Prostate gland (tissue), 2 donors: ENCODE measurements at regions not wholly inside any gene's neighbourhood (a gene's known extent, or its start where the extent isn't known, plus 50 kb on each side); places are given as distances from the start of the nearest gene placed in this dataset.

Experiments used
- POLR2A ChIP-seq: fragments of 450-650 bp; IDR thresholded peaks from one replicate; pipeline ENCODE4 v1.6.1; 2016; ENCODE audit warnings: antibody characterized with exemption, mild to moderate bottlenecking
- TF ChIP-seq, protein P1 (sequence below), 4 experiments: fragments of 200-600 bp in 2 of 4; fragments of 450-650 bp in 2 of 4; sonication (generic) in 2 of 4; IDR thresholded peaks; 1 replicate in 3 of 4; 2 replicates in 1 of 4; pipeline ENCODE4 v1.5.1; 2016 to 2019; ENCODE audit warnings: antibody characterized with exemption in 4 of 4, mild to moderate bottlenecking in 2 of 4, moderate library complexity in 2 of 4

DNA sequence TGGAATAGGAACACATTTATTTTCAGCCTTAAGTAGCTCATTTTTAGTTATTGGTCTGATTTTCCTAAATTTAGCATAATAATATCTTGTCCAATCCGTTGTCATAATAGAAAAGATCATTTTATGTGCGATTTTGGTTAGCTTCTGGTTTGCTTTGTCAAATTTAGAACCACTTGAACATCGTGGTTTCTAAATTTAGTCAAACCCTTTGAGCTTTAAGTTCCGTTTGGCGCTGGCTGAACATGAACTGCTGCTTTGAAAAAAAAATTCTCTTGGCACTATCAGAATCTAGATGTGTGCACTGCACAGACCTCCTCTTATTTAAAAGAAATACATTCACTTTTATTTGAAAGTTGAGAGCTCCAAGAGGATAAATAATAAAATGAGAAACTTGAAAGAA is 370.6 kb downstream of the PTPRC start:
- TF ChIP-seq, protein P1, sequence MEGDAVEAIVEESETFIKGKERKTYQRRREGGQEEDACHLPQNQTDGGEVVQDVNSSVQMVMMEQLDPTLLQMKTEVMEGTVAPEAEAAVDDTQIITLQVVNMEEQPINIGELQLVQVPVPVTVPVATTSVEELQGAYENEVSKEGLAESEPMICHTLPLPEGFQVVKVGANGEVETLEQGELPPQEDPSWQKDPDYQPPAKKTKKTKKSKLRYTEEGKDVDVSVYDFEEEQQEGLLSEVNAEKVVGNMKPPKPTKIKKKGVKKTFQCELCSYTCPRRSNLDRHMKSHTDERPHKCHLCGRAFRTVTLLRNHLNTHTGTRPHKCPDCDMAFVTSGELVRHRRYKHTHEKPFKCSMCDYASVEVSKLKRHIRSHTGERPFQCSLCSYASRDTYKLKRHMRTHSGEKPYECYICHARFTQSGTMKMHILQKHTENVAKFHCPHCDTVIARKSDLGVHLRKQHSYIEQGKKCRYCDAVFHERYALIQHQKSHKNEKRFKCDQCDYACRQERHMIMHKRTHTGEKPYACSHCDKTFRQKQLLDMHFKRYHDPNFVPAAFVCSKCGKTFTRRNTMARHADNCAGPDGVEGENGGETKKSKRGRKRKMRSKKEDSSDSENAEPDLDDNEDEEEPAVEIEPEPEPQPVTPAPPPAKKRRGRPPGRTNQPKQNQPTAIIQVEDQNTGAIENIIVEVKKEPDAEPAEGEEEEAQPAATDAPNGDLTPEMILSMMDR (IDR thresholded peaks at IDR 0.05): no peak
- TF ChIP-seq POLR2A: no peak
